Ectodermal cell (in vitro differentiated cells): ENCODE measurements at regions not wholly inside any gene's neighbourhood (a gene's known extent, or its start where the extent isn't known, plus 50 kb on each side); places are given as distances from the start of the nearest gene placed in this dataset.

ENCODE experiments used
- H3K27ac ChIP-seq: 2 replicates; pipeline ENCODE4 v1.7.0; 2013; ENCODE audit warnings: mild to moderate bottlenecking, low read depth, low read length; ENCODE audit not compliant: insufficient read depth, poor library complexity, severe bottlenecking
- H3K27me3 ChIP-seq: 2 replicates; pipeline ENCODE4 v1.7.0; 2013; ENCODE audit warnings: mild to moderate bottlenecking, low read length; ENCODE audit not compliant: insufficient read depth, control insufficient read depth, poor library complexity, severe bottlenecking
- H3K36me3 ChIP-seq: one replicate; pipeline ENCODE4 v1.7.0; 2013; ENCODE audit warnings: low read length; ENCODE audit not compliant: control insufficient read depth, insufficient read depth
- H3K4me1 ChIP-seq: one replicate; pipeline ENCODE4 v1.7.0; 2013; ENCODE audit warnings: low read length; ENCODE audit not compliant: control insufficient read depth, insufficient read depth
- H3K4me3 ChIP-seq: 2 replicates; pipeline ENCODE4 v1.7.0; 2013; ENCODE audit warnings: low read depth, low read length, control low read depth; ENCODE audit not compliant: insufficient read depth
- H3K9me3 ChIP-seq: 2 replicates; pipeline ENCODE4 v1.7.0; 2013; ENCODE audit warnings: mild to moderate bottlenecking, low read length, moderate library complexity; ENCODE audit not compliant: control insufficient read depth
- WGBS, 2 experiments: methylation state at CpG; one replicate each; pipeline ENCODE4 v1.1.7; 2013; ENCODE audit warnings: missing lambda C conversion rate in 2 of 2; 5-methylcytosine and 5-hydroxymethylcytosine counted together

GRCh38 chr4:183843248-183843671 is 61.8 kb upstream of the STOX2 start:
- Histone ChIP-seq H3K27me3 (no peaks in the 10 kb centered on the region), H3K27ac (no peak overlapping the region), H3K36me3 (no peaks in the 10 kb centered on the region), H3K4me3 (no peak overlapping the region), H3K4me1 (no peaks in the 10 kb centered on the region), H3K9me3 (no peaks in the 10 kb centered on the region)
- 80 to 92% methylated on average over 6 to 7 of the region's 7 CpGs for WGBS, 2 experiments

- H3K9me3 ChIP-seq: no peaks in the 10 kb centered on the region
- no peaks in the 10 kb centered on the region for H3K36me3 ChIP-seq
- H3K27ac ChIP-seq: no peak overlapping the region
- H3K27me3 ChIP-seq: peaks cover 9% of the 10 kb centered on the region
- no peak overlapping the region for H3K4me3 ChIP-seq
- no peaks in the 10 kb centered on the region for H3K4me1 ChIP-seq
These were observed 58.2 kb upstream of the STOX2 start for GRCh38 chr4:183846951-183847350.

DNA sequence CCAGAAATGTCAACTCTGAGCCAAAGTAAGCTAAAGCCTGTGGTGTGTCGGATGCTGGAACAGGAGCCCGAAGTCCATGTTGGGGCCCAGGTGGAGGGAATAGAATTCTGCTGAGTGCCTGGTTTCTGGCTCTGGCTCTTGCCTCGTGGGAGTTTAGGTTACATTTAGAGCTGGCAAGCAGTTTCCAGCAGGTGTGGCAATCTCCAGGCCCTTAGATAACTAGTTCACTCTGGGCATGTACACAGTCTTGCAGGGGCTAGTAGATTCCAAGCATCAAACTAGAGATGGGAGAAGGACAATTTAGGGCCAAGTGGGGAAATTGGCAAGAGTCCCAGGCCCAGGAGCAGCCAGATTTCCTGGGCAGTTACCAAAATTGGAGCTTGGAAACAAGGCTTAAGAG is 56.3 kb upstream of the STOX2 start:
- no peaks in the 10 kb centered on the region for H3K36me3 ChIP-seq
- H3K4me3 ChIP-seq: no peak overlapping the region
- 90 to 95% methylated on average over 3 of the region's 3 CpGs for WGBS, 2 experiments
- H3K27me3 ChIP-seq: peaks cover 24% of the 10 kb centered on the region
- H3K9me3 ChIP-seq: no peaks in the 10 kb centered on the region
- no peak overlapping the region for H3K27ac ChIP-seq
- H3K4me1 ChIP-seq: no peaks in the 10 kb centered on the region

DNA sequence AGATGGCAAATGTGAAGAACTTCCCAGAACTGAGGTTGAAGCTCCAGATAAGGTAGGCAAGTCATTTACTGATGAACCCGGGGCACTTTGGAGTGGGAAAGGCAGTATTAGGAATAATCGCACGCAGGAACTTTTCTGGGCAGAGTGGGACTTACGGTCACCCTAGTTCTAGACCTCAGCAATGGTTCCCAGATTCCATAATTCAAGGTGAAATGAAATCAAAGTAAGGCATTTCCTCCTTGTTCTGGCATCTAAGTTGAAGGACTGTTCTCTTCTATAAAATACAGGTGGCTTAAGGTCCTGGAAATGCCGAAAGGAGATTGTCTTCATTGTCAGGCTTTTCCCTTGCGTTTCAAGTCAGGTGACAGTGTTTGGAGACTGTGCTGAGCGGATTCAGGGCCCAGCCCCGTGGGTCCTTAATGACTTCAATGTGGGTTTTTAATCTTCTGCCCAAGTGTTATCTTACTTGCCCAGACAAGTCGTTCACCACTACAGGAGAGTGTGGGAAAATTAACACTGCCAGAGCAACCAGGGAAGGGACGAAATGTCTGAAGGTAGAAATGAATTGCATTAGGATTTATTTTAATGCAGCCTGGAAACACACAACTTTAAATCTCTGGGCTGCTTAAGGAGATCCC is 52.1 kb upstream of the STOX2 start:
- Histone ChIP-seq H3K9me3 (no peaks in the 10 kb centered on the region), H3K4me1 (peaks cover 3% of the 10 kb centered on the region), H3K4me3 (no peak overlapping the region), H3K36me3 (no peaks in the 10 kb centered on the region), H3K27ac (no peak overlapping the region), H3K27me3 (peaks cover 49% of the 10 kb centered on the region)
- 85 to 89% methylated on average over 10 of the region's 10 CpGs for WGBS, 2 experiments

- no peak overlapping the region for H3K27ac ChIP-seq
- H3K36me3 ChIP-seq: no peaks in the 10 kb centered on the region
- 91 to 94% methylated on average over 5 of the region's 5 CpGs for WGBS, 2 experiments
- no peaks in the 10 kb centered on the region for H3K9me3 ChIP-seq
- no peak overlapping the region for H3K4me3 ChIP-seq
- H3K4me1 ChIP-seq: peaks cover 8% of the 10 kb centered on the region
- H3K27me3 ChIP-seq: peaks cover 53% of the 10 kb centered on the region
These were observed 51.6 kb upstream of the STOX2 start for GRCh38 chr4:183853548-183853940.
